PFSK-1 (cell line): ENCODE measurements at regions not wholly inside any gene's neighbourhood (a gene's known extent, or its start where the extent isn't known, plus 50 kb on each side); places are given as distances from the start of the nearest gene placed in this dataset.

Experiments used
- POLR2AphosphoS5 ChIP-seq: IDR thresholded peaks from 2 replicates; pipeline ENCODE4 v1.6.1; 2012; ENCODE audit warnings: low read depth, mild to moderate bottlenecking, control low read depth, low read length, moderate library complexity
- TF ChIP-seq, protein P1 (sequence below), 2 experiments: IDR thresholded peaks; 2 replicates each; pipeline versions ENCODE4 v1.6.1 to v1.8.0; 2011 to 2012; ENCODE audit warnings: low read depth in 2 of 2, low read length in 2 of 2, control low read depth in 1 of 2, inconsistent platforms in 1 of 2, mild to moderate bottlenecking in 1 of 2, moderate library complexity in 1 of 2; ENCODE audit not compliant: insufficient read depth in 1 of 2

GRCh38 chr22:34526681-34527080 is 539.3 kb upstream of the ISX start:
- TF ChIP-seq, protein P1, sequence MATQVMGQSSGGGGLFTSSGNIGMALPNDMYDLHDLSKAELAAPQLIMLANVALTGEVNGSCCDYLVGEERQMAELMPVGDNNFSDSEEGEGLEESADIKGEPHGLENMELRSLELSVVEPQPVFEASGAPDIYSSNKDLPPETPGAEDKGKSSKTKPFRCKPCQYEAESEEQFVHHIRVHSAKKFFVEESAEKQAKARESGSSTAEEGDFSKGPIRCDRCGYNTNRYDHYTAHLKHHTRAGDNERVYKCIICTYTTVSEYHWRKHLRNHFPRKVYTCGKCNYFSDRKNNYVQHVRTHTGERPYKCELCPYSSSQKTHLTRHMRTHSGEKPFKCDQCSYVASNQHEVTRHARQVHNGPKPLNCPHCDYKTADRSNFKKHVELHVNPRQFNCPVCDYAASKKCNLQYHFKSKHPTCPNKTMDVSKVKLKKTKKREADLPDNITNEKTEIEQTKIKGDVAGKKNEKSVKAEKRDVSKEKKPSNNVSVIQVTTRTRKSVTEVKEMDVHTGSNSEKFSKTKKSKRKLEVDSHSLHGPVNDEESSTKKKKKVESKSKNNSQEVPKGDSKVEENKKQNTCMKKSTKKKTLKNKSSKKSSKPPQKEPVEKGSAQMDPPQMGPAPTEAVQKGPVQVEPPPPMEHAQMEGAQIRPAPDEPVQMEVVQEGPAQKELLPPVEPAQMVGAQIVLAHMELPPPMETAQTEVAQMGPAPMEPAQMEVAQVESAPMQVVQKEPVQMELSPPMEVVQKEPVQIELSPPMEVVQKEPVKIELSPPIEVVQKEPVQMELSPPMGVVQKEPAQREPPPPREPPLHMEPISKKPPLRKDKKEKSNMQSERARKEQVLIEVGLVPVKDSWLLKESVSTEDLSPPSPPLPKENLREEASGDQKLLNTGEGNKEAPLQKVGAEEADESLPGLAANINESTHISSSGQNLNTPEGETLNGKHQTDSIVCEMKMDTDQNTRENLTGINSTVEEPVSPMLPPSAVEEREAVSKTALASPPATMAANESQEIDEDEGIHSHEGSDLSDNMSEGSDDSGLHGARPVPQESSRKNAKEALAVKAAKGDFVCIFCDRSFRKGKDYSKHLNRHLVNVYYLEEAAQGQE (IDR thresholded peaks at IDR 0.05; ENCODE audit: insufficient read depth in 1 of 2, low read depth in 2 of 2, low read length in 2 of 2): no peak
- TF ChIP-seq POLR2AphosphoS5: no peak
